ENCODE measurements at regions not wholly inside any gene's neighbourhood (a gene's known extent, or its start where the extent isn't known, plus 50 kb on each side); places are given as distances from the start of the nearest gene placed in this dataset.

DNA sequence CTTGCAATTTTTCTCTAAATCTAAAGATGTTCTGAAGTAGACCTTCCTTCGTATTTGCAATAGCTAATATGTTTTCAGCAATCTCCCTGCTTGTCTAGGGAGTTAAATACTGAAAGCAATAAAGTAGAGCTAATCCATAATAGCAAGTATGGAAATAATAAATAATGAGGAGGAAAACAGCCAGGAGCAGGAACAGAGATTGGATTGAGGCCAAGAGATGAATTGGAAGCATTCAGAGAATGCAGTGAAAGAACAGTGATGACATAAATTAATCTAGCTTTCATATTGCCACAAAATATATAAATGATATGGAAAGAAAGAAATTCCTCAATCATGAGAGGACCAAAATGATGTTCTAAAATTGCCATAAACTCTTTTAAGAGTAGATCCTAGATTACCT is 679.7 kb downstream of the METTL4 start:
- TF ChIP-seq POLR2A (IDR thresholded peaks at IDR 0.05) (no peak), CTCF (IDR thresholded peaks at IDR 0.05) (no peak), POLR2AphosphoS5 (IDR thresholded peaks at IDR 0.05) (no peak)

All from breast epithelium (tissue), 3 donors.